Neural cell (in vitro differentiated cells): ENCODE measurements at regions not wholly inside any gene's neighbourhood (a gene's known extent, or its start where the extent isn't known, plus 50 kb on each side); places are given as distances from the start of the nearest gene placed in this dataset.

Experiments
- H2AFZ ChIP-seq: fragments of 200-600, 300-800 bp; sonication (generic), shearing (Covaris generic); 2 replicates; pipeline ENCODE4 v1.6.0; 2014; ENCODE audit warnings: low read depth, mild to moderate bottlenecking, antibody characterized with exemption, low read length, moderate library complexity
- H3F3A ChIP-seq: fragments of 200-600 bp; shearing (Covaris generic); 2 replicates; pipeline ENCODE4 v1.6.1; 2016; ENCODE audit warnings: mild to moderate bottlenecking, moderate library complexity, mixed read lengths, antibody characterized with exemption, low read length; ENCODE audit not compliant: insufficient read depth, poor library complexity, severe bottlenecking
- H3K27ac ChIP-seq: fragments of 200-600, 300-800 bp; sonication (generic), shearing (Covaris generic); 2 replicates; pipeline ENCODE4 v1.5.1; 2014; ENCODE audit warnings: mild to moderate bottlenecking, low read length, moderate library complexity
- H3K27me3 ChIP-seq: fragments of 300-800, 200-600 bp; sonication (generic), shearing (Covaris generic); 2 replicates; pipeline ENCODE4 v1.6.0; 2014; ENCODE audit warnings: mild to moderate bottlenecking, low read depth, low read length, moderate library complexity; ENCODE audit not compliant: insufficient read depth
- H3K36me3 ChIP-seq: fragments of 300-800, 200-600 bp; sonication (generic), shearing (Covaris generic); 2 replicates; pipeline ENCODE4 v1.5.1; 2014; ENCODE audit warnings: mild to moderate bottlenecking, antibody characterized with exemption, low read length, moderate library complexity; ENCODE audit not compliant: insufficient read depth
- H3K4me2 ChIP-seq: fragments of 300-800, 200-600 bp; sonication (generic), shearing (Covaris generic); 2 replicates; pipeline ENCODE4 v1.6.0; 2014; ENCODE audit warnings: mild to moderate bottlenecking, low read length
- H3K4me3 ChIP-seq: fragments of 300-800, 200-600 bp; sonication (generic), shearing (Covaris generic); 2 replicates; pipeline ENCODE4 v1.5.1; 2014; ENCODE audit warnings: mild to moderate bottlenecking, low read length, moderate library complexity
- H3K79me2 ChIP-seq: fragments of 200-600 bp; shearing (Covaris generic); replicated peaks from 2 replicates; pipeline ENCODE4 v1.6.0; 2014; ENCODE audit warnings: mild to moderate bottlenecking, low read length, moderate library complexity; ENCODE audit not compliant: insufficient read depth
- H3K9ac ChIP-seq: fragments of 300-800, 200-600 bp; sonication (generic), shearing (Covaris generic); 2 replicates; pipeline ENCODE4 v1.6.1; 2016; ENCODE audit warnings: mild to moderate bottlenecking, low read length, mixed read lengths
- H3K9me2 ChIP-seq: fragments of 200-600 bp; shearing (Covaris generic); 2 replicates; pipeline ENCODE4 v1.6.1; 2016; ENCODE audit warnings: mild to moderate bottlenecking, low read length, mixed read lengths; ENCODE audit not compliant: insufficient read depth
- H3K9me3 ChIP-seq: fragments of 200-600, 300-800 bp; sonication (generic), shearing (Covaris generic); 2 replicates; pipeline ENCODE4 v1.6.1; 2016; ENCODE audit warnings: mild to moderate bottlenecking, mixed run types, low read length, moderate library complexity, mixed read lengths
- H4K20me1 ChIP-seq: fragments of 200-600 bp; shearing (Covaris generic); 2 replicates; pipeline ENCODE4 v1.6.1; 2016; ENCODE audit warnings: mild to moderate bottlenecking, mixed run types; ENCODE audit not compliant: insufficient read depth
- EP300 ChIP-seq: fragments of 450-650 bp; conservative IDR thresholded peaks from 2 replicates; pipeline ENCODE4 v1.6.1; 2014; ENCODE audit warnings: antibody characterized with exemption, mild to moderate bottlenecking, moderate library complexity; ENCODE audit not compliant: poor library complexity, severe bottlenecking
- EZH2 ChIP-seq: fragments of 200-600, 300-800 bp; shearing (Covaris generic), sonication (generic); IDR thresholded peaks from 2 replicates; pipeline ENCODE4 v1.6.1; 2014; ENCODE audit warnings: antibody characterized with exemption, low read length, borderline replicate concordance, mild to moderate bottlenecking; ENCODE audit not compliant: insufficient read depth, poor library complexity, severe bottlenecking
- MXI1 ChIP-seq: fragments of 450-650 bp; conservative IDR thresholded peaks from 2 replicates; pipeline ENCODE4 v1.6.1; 2014; ENCODE audit warnings: antibody characterized with exemption, mild to moderate bottlenecking; ENCODE audit not compliant: poor library complexity, severe bottlenecking
- POLR2AphosphoS5 ChIP-seq: IDR thresholded peaks from 2 replicates; pipeline ENCODE4 v1.6.1; 2012
- RAD21 ChIP-seq: fragments of 450-650 bp; conservative IDR thresholded peaks from 2 replicates; pipeline ENCODE4 v1.6.1; 2014; ENCODE audit warnings: antibody characterized with exemption, mild to moderate bottlenecking, moderate library complexity
- REST ChIP-seq: IDR thresholded peaks from 2 replicates; pipeline ENCODE4 v1.6.1; 2012; ENCODE audit warnings: borderline replicate concordance
- SMC3 ChIP-seq: fragments of 450-650 bp; conservative IDR thresholded peaks from 2 replicates; pipeline ENCODE4 v1.6.1; 2014; ENCODE audit warnings: antibody characterized with exemption, mild to moderate bottlenecking, moderate library complexity; ENCODE audit not compliant: poor library complexity
- TAF1 ChIP-seq: IDR thresholded peaks from 2 replicates; pipeline ENCODE4 v1.6.1; 2012; ENCODE audit warnings: low read depth
- TF ChIP-seq, protein P1 (sequence below): fragments of 450-650 bp; IDR thresholded peaks from 2 replicates; pipeline ENCODE4 v1.5.1; 2014; ENCODE audit warnings: antibody characterized with exemption, mild to moderate bottlenecking, moderate library complexity; ENCODE audit not compliant: poor library complexity, severe bottlenecking

GRCh38 chr5:111628901-111629300 lies 116.6 kb upstream of the STARD4 start:
- H3K27me3 ChIP-seq = no peaks in the 10 kb centered on the region
- H3K4me2 ChIP-seq = no peak overlapping the region
- H3K9me3 ChIP-seq = no peaks in the 10 kb centered on the region
- H3K9me2 ChIP-seq = no peaks in the 10 kb centered on the region
- TF ChIP-seq EP300 = no peak
- no peak for TF ChIP-seq REST
- TF ChIP-seq, protein P1, sequence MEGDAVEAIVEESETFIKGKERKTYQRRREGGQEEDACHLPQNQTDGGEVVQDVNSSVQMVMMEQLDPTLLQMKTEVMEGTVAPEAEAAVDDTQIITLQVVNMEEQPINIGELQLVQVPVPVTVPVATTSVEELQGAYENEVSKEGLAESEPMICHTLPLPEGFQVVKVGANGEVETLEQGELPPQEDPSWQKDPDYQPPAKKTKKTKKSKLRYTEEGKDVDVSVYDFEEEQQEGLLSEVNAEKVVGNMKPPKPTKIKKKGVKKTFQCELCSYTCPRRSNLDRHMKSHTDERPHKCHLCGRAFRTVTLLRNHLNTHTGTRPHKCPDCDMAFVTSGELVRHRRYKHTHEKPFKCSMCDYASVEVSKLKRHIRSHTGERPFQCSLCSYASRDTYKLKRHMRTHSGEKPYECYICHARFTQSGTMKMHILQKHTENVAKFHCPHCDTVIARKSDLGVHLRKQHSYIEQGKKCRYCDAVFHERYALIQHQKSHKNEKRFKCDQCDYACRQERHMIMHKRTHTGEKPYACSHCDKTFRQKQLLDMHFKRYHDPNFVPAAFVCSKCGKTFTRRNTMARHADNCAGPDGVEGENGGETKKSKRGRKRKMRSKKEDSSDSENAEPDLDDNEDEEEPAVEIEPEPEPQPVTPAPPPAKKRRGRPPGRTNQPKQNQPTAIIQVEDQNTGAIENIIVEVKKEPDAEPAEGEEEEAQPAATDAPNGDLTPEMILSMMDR = no peak
- no peak for TF ChIP-seq MXI1
- TF ChIP-seq SMC3 = no peak
- TF ChIP-seq TAF1 = no peak
- no peak for TF ChIP-seq RAD21
- no peak for TF ChIP-seq POLR2AphosphoS5
- no peak for TF ChIP-seq EZH2
- H4K20me1 ChIP-seq = no peaks in the 10 kb centered on the region
- H3K79me2 ChIP-seq = no peaks in the 10 kb centered on the region
- H3F3A ChIP-seq = no peaks in the 10 kb centered on the region
- H3K9ac ChIP-seq = no peak overlapping the region
- H3K4me3 ChIP-seq = no peak overlapping the region
- no peaks in the 10 kb centered on the region for H3K36me3 ChIP-seq
- H2AFZ ChIP-seq = no peak overlapping the region
- H3K27ac ChIP-seq = no peak overlapping the region

DNA sequence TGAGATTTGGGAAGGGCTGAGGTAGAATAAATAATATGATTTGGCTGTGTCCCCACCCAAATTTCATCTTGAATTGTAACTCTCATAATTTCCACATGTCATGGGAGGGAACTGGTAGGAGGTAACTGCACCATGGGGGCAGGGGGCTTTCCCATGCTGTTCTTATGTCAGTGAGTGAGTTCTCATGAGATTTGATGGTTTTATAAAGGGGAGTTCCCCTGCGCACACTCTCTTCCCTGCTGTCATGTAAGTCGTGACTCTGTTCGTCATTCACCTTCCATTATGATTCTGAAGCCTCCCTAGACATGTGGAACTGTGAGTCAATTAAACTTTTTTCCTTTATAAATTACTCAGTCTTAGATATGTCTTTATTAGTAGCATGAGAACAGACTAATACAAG lies 115.5 kb upstream of the STARD4 start:
- Histone ChIP-seq H3K4me2 (no peak overlapping the region), H3F3A (no peaks in the 10 kb centered on the region), H3K9ac (no peak overlapping the region), H3K9me3 (no peaks in the 10 kb centered on the region), H2AFZ (no peak overlapping the region), H3K27me3 (no peaks in the 10 kb centered on the region), H3K4me3 (no peak overlapping the region), H3K79me2 (no peaks in the 10 kb centered on the region), H3K36me3 (no peaks in the 10 kb centered on the region), H4K20me1 (no peaks in the 10 kb centered on the region), H3K27ac (no peak overlapping the region), H3K9me2 (no peaks in the 10 kb centered on the region)
- TF ChIP-seq, protein P1 = no peak
- TF ChIP-seq SMC3 (no peak), RAD21 (no peak), REST (no peak), TAF1 (no peak), EZH2 (no peak), EP300 (no peak), POLR2AphosphoS5 (no peak), MXI1 (no peak)
